Central memory CD8-positive, alpha-beta T cell (primary cell): ENCODE measurements at regions not wholly inside any gene's neighbourhood (a gene's known extent, or its start where the extent isn't known, plus 50 kb on each side); places are given as distances from the start of the nearest gene placed in this dataset.
"Not testable (repeated sequence)": the region's sequence is repeated elsewhere in the genome, so short reads cannot be mapped to it uniquely, and the experiment has no call there.

ENCODE experiments used
- ATAC-seq: fragments of 150-1000 bp; cut with Tn5 transposase; replicated peaks from 2 replicates; pipeline ENCODE4 v1.10.0; 2022; ENCODE audit warnings: mild to moderate bottlenecking, moderate FRiP score, moderate number of reproducible peaks; ENCODE audit not compliant: poor library complexity, severe bottlenecking; ENCODE audit errors: extremely low read depth
- DNase-seq, 2 donors: peaks; one replicate each; pipeline ENCODE4 v3.0.0; 2021; ENCODE audit warnings: low spot score in 2 of 2
- H3K27ac Mint-ChIP-seq: one replicate; pipeline ENCODE4 v1.8.0; 2022; ENCODE audit warnings: low read depth, mild to moderate bottlenecking, moderate library complexity, mixed read lengths
- H3K27me3 Mint-ChIP-seq: one replicate; pipeline ENCODE4 v1.8.0; 2022; ENCODE audit warnings: mixed read lengths
- H3K36me3 Mint-ChIP-seq: one replicate; pipeline ENCODE4 v1.8.0; 2022; ENCODE audit warnings: mild to moderate bottlenecking, moderate library complexity, mixed read lengths; ENCODE audit not compliant: insufficient read depth
- H3K4me1 Mint-ChIP-seq: one replicate; pipeline ENCODE4 v1.8.0; 2022; ENCODE audit warnings: mixed read lengths
- H3K4me3 Mint-ChIP-seq: one replicate; pipeline ENCODE4 v1.8.0; 2022; ENCODE audit warnings: mild to moderate bottlenecking, moderate library complexity, mixed read lengths
- H3K9me3 Mint-ChIP-seq: one replicate; pipeline ENCODE4 v1.8.0; 2022; ENCODE audit warnings: mixed read lengths

GRCh38 chr5:84480873-84481637 is 96.4 kb upstream of the EDIL3 start:
- Mint-ChIP-seq H3K27me3 (no peaks in the 10 kb centered on the region), H3K36me3 (no peaks in the 10 kb centered on the region), H3K9me3 (peaks cover 7% of the 10 kb centered on the region), H3K4me3 (no peak overlapping the region), H3K4me1 (no peaks in the 10 kb centered on the region), H3K27ac (no peak overlapping the region)
- ATAC-seq, result no peak
- no peak for DNase-seq

GRCh38 chr5:84478603-84479002 is 93.9 kb upstream of the EDIL3 start:
- DNase-seq (no peak), ATAC-seq (no peak)
- Mint-ChIP-seq H3K4me1 (no peaks in the 10 kb centered on the region), H3K27ac (no peak overlapping the region), H3K27me3 (no peaks in the 10 kb centered on the region), H3K4me3 (no peak overlapping the region), H3K9me3 (peaks cover 20% of the 10 kb centered on the region), H3K36me3 (no peaks in the 10 kb centered on the region)

- no peaks in the 10 kb centered on the region for H3K4me1 Mint-ChIP-seq
- DNase-seq, result no peak
- no peak overlapping the region for H3K27ac Mint-ChIP-seq
- H3K9me3 Mint-ChIP-seq, result peaks cover 17% of the 10 kb centered on the region
- no peaks in the 10 kb centered on the region for H3K27me3 Mint-ChIP-seq
- no peak for ATAC-seq
- H3K4me3 Mint-ChIP-seq, result no peak overlapping the region
- no peaks in the 10 kb centered on the region for H3K36me3 Mint-ChIP-seq
These were observed 92.8 kb upstream of the EDIL3 start for GRCh38 chr5:84477485-84477884.

GRCh38 chr5:84474126-84474525 is 89.4 kb upstream of the EDIL3 start:
- H3K27me3 Mint-ChIP-seq, result no peaks in the 10 kb centered on the region
- ATAC-seq (no peak), DNase-seq (no peak)
- peaks cover 28% of the 10 kb centered on the region for H3K9me3 Mint-ChIP-seq
- no peaks in the 10 kb centered on the region for H3K4me1 Mint-ChIP-seq
- H3K36me3 Mint-ChIP-seq, result no peaks in the 10 kb centered on the region
- no peak overlapping the region for H3K27ac Mint-ChIP-seq
- no peak overlapping the region for H3K4me3 Mint-ChIP-seq

GRCh38 chr5:84453405-84453804 is 68.7 kb upstream of the EDIL3 start:
- Mint-ChIP-seq H3K27me3 (no peaks in the 10 kb centered on the region), H3K9me3 (peaks cover 6% of the 10 kb centered on the region), H3K4me1 (no peaks in the 10 kb centered on the region), H3K27ac (no peak overlapping the region), H3K36me3 (no peaks in the 10 kb centered on the region), H3K4me3 (no peak overlapping the region)
- DNase-seq (no peak), ATAC-seq (no peak)

- Mint-ChIP-seq H3K4me3 (no peak overlapping the region), H3K27me3 (no peaks in the 10 kb centered on the region), H3K27ac (no peak overlapping the region), H3K4me1 (no peaks in the 10 kb centered on the region), H3K9me3 (peaks cover 11% of the 10 kb centered on the region), H3K36me3 (no peaks in the 10 kb centered on the region)
- DNase-seq (no peak), ATAC-seq (no peak)
These were observed 66.1 kb upstream of the EDIL3 start for GRCh38 chr5:84450617-84451414.

- no peak overlapping the region for H3K27ac Mint-ChIP-seq
- DNase-seq (no peak), ATAC-seq (no peak)
- no peaks in the 10 kb centered on the region for H3K27me3 Mint-ChIP-seq
- no peak overlapping the region for H3K4me3 Mint-ChIP-seq
- peaks cover 24% of the 10 kb centered on the region for H3K9me3 Mint-ChIP-seq
- no peaks in the 10 kb centered on the region for H3K4me1 Mint-ChIP-seq
- no peaks in the 10 kb centered on the region for H3K36me3 Mint-ChIP-seq
These were observed 60.5 kb upstream of the EDIL3 start for GRCh38 chr5:84445049-84445685.

- no peak for ATAC-seq
- Mint-ChIP-seq H3K27ac (no peak overlapping the region), H3K27me3 (no peaks in the 10 kb centered on the region), H3K9me3 (peaks cover 22% of the 10 kb centered on the region), H3K36me3 (peaks cover 1% of the 10 kb centered on the region), H3K4me3 (no peak overlapping the region), H3K4me1 (no peaks in the 10 kb centered on the region)
- DNase-seq, result no peak
These were observed 53.8 kb upstream of the EDIL3 start for GRCh38 chr5:84438456-84438855.

- no peak overlapping the region for H3K27ac Mint-ChIP-seq
- no peak for DNase-seq
- H3K27me3 Mint-ChIP-seq, result no peaks in the 10 kb centered on the region
- H3K36me3 Mint-ChIP-seq, result peaks cover 1% of the 10 kb centered on the region
- H3K4me3 Mint-ChIP-seq, result no peak overlapping the region
- no peaks in the 10 kb centered on the region for H3K4me1 Mint-ChIP-seq
- no peak for ATAC-seq
- H3K9me3 Mint-ChIP-seq, result peaks cover 24% of the 10 kb centered on the region
These were observed 53.1 kb upstream of the EDIL3 start for GRCh38 chr5:84437673-84438315.

GRCh38 chr5:84436866-84437265 is 52.2 kb upstream of the EDIL3 start:
- Mint-ChIP-seq H3K4me1 (no peaks in the 10 kb centered on the region), H3K27ac (no peak overlapping the region), H3K36me3 (peaks cover 1% of the 10 kb centered on the region), H3K9me3 (peaks cover 24% of the 10 kb centered on the region), H3K27me3 (no peaks in the 10 kb centered on the region), H3K4me3 (no peak overlapping the region)
- no peak for ATAC-seq
- no peak for DNase-seq

- H3K4me1 Mint-ChIP-seq, ATAC-seq, H3K4me3 Mint-ChIP-seq: not testable (repeated sequence)
These were observed 51.2 kb upstream of the EDIL3 start for GRCh38 chr5:84435861-84436346.

More at GRCh38 chr5:84435861-84436346, 51.2 kb upstream of the EDIL3 start:
- not testable (repeated sequence) for H3K27me3 Mint-ChIP-seq, H3K27ac Mint-ChIP-seq, H3K36me3 Mint-ChIP-seq, DNase-seq
- peaks cover 30% of the 10 kb centered on the region for H3K9me3 Mint-ChIP-seq
